ENCODE measurements at regions not wholly inside any gene's neighbourhood (a gene's known extent, or its start where the extent isn't known, plus 50 kb on each side); places are given as distances from the start of the nearest gene placed in this dataset.

GRCh38 chr6:139497345-139497961, 123.0 kb upstream of the CITED2 start (continued):
- TF ChIP-seq ZBTB34 (CRISPR knock-in tag; IDR thresholded peaks at IDR 0.05) = no peak
- TF ChIP-seq NCOA1 (IDR thresholded peaks at IDR 0.05; ENCODE audit: low read depth) = peak; percentile 14
- TF ChIP-seq FOXK2 (conservative IDR thresholded peaks at IDR 0.05 in 1 of 2, IDR thresholded peaks at IDR 0.05 in 1 of 2; ENCODE audit: low read depth in 2 of 2) = 0 out of 4 replicates have a peak, but pooled peaks of 1 of the 2 experiments have one; percentile 18
- no peak for TF ChIP-seq DACH1 (IDR thresholded peaks at IDR 0.05; ENCODE audit: partially characterized antibody)
- TF ChIP-seq, protein P1, sequence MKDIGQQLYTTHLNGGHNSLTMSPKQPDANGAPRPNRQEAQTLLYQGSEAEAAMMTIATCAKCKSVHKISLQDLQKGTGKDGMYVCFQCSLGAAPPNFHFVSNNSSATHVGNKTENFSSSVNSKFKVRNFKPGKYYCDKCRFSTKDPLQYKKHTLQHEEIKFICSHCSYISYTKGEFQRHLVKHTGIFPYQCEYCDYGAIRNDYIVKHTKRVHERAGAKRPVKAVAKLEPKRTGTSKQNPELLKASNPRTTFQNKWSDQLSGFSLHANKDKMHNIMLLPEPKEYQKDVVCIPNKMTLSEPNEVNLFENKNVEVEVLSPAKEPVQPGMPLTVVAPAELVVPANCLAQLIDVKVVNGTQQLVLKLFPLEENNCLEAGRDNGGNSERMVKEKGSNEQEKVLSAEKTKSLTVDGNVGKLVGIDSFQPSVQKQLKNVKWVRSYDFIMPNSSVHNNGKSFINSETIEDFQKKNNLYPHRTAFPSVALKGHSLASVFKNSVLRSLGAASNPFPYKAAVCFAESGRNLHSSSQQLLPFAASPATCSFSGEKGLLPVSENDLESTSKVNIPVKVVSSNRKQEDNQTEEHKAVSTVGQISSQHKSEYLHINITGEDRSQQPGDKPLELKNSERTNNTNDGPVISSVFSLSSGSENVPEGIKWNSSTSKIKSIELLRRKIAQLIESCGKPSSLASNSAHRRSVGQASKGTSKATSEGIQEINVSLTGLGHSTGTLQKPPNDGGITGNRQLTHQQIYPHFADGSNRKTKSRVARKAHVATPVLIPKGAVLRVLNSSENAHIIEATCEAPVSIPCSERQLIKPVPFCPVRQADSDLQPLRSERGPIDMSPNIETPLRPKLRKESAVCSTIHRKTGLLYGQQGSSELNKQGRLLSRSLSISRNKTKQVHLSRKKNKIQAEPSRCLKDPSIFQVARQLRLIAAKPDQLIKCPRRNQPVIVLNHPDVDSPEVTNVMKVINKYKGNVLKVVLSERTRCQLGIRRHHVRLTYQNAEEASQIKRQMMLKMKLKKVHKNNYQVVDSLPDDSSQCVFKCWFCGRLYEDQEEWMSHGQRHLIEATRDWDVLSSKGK (CRISPR knock-in tag; IDR thresholded peaks at IDR 0.05) = no peak
- TF ChIP-seq ZNF23 (CRISPR knock-in tag; IDR thresholded peaks at IDR 0.05) = 0 out of 2 replicates have a peak, but pooled peaks have one; percentile 21
- TF ChIP-seq SREBF2 (CRISPR knock-in tag; IDR thresholded peaks at IDR 0.05) = no peak
- no peak for TF ChIP-seq RBM17 (IDR thresholded peaks at IDR 0.05; ENCODE audit: borderline replicate concordance, low read depth, low read length)
- no peak for TF ChIP-seq TEAD2 (tag; IDR thresholded peaks at IDR 0.05)
- TF ChIP-seq KLF1 (tag; IDR thresholded peaks at IDR 0.05) = no peak
- TF ChIP-seq MAFG (tag; conservative IDR thresholded peaks at IDR 0.05) = peak; percentile 38
- TF ChIP-seq GMEB1 (CRISPR knock-in tag; IDR thresholded peaks at IDR 0.05) = peak; percentile 30; the same call in 1 of the 2 replicates
- peak; percentile 14 for TF ChIP-seq TBP (optimal IDR thresholded peaks at IDR 0.05; ENCODE audit: low read depth, low read length)
- TF ChIP-seq CBX2 (IDR thresholded peaks at IDR 0.05; ENCODE audit: insufficient read depth, low read length, poor library complexity, severe bottlenecking) = no peak
- peak; percentile 28 to 30; a peak in 3 of 4 replicates for TF ChIP-seq RAD21 (CRISPR knock-in tag; conservative IDR thresholded peaks at IDR 0.05 in 1 of 2, IDR thresholded peaks at IDR 0.05 in 1 of 2)
- no peak for TF ChIP-seq ZNF668 (CRISPR knock-in tag; IDR thresholded peaks at IDR 0.05)
- TF ChIP-seq SUPT5H (IDR thresholded peaks at IDR 0.05) = no peak
- no peak for TF ChIP-seq KAT7 (CRISPR knock-in tag; IDR thresholded peaks at IDR 0.05; ENCODE audit: borderline replicate concordance)
- no peak for TF ChIP-seq RAD51 (IDR thresholded peaks at IDR 0.05; ENCODE audit: borderline replicate concordance, low read depth)
- no peak for TF ChIP-seq BCL6 (CRISPR knock-in tag; IDR thresholded peaks at IDR 0.05)

All from K562 (cell line).